SK-N-MC (cell line): ENCODE measurements at regions not wholly inside any gene's neighbourhood (a gene's known extent, or its start where the extent isn't known, plus 50 kb on each side); places are given as distances from the start of the nearest gene placed in this dataset.

Source experiments
- DNase-seq: peaks from one replicate; pipeline ENCODE4 v3.0.0-alpha.2; 2011; ENCODE audit warnings: low read depth, low spot score
- H3K27ac ChIP-seq: fragments of 200-600 bp; sonication (generic); 2 replicates; pipeline ENCODE4 v1.5.1; 2016; ENCODE audit warnings: mixed run types
- H3K36me3 ChIP-seq: fragments of 200-600 bp; sonication (generic); 2 replicates; pipeline ENCODE4 v1.6.1; 2017; ENCODE audit warnings: antibody characterized with exemption, low read length, mixed read lengths; ENCODE audit not compliant: insufficient read depth
- H3K4me3 ChIP-seq: fragments of 200-600 bp; sonication (generic); 2 replicates; pipeline ENCODE4 v1.5.1; 2016
- H3K9ac ChIP-seq: fragments of 200-600 bp; sonication (generic); 2 replicates; pipeline ENCODE4 v1.8.0; 2017; ENCODE audit warnings: mixed run types, mixed read lengths; ENCODE audit not compliant: insufficient read length
- H3K9me3 ChIP-seq: fragments of 200-600 bp; sonication (generic); 2 replicates; pipeline ENCODE4 v1.6.1; 2017; ENCODE audit warnings: low read depth, mild to moderate bottlenecking, antibody characterized with exemption, low read length, moderate library complexity, mixed read lengths
- EZH2 ChIP-seq: fragments of 200-600 bp; sonication (generic); IDR thresholded peaks from one replicate; pipeline ENCODE4 v1.6.1; 2017; ENCODE audit warnings: antibody characterized with exemption
- FOXP2 ChIP-seq: optimal IDR thresholded peaks from 2 replicates; pipeline ENCODE3; 2011; ENCODE audit warnings: mild to moderate bottlenecking, moderate library complexity; ENCODE audit not compliant: insufficient read depth; ENCODE audit errors: extremely low read length, control extremely low read depth
- POLR2AphosphoS5 ChIP-seq: IDR thresholded peaks from 2 replicates; pipeline ENCODE4 v1.6.1; 2012; ENCODE audit warnings: mild to moderate bottlenecking, low read depth, low read length, borderline replicate concordance

DNA sequence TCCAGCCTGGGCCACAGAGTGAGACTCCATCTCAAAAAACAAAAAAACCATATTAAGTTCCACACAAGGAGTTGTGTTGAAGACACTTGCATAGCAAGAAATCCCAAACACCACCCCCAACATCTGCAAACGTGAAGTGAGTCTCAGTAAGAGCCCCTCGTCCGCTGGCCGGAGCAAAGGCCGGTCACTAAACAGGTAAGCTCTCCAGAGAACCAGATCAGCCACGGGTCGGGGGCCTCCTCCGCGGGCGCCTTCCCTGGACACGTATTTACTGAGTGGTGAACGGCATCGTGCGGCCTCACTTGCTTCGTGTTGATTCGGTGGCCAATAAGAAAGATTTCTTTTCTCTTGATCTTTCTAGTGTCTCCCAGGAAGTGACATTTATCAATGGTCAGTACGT is 93.6 kb downstream of the MRPL36 start:
- DNase-seq = no peak
- Histone ChIP-seq H3K27ac (no peak overlapping the region), H3K9me3 (no peaks in the 10 kb centered on the region), H3K36me3 (no peaks in the 10 kb centered on the region), H3K4me3 (no peak overlapping the region), H3K9ac (no peak overlapping the region)
- TF ChIP-seq EZH2 = no peak
- TF ChIP-seq POLR2AphosphoS5 = no peak
- TF ChIP-seq FOXP2 = no peak

DNA sequence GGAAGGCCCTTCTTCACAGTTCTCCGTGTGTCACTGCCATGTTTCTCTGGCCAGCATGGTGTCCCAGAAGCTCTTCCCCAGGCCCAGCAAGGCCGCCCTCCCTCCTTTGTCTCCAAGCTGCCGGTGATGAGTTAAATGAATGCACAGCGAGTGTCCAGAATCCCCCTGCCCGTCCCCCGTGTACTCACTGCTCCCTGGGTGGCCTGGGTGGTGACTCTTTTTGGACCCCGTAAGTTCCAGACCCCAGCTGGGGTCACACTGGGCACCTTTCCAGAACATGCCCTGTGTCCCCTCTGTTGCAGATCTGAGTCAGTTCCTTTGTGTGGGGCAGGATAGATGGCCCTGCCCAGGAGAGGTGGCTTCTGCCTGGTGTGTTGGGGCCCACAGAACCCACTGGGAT is 95.0 kb downstream of the MRPL36 start:
- H3K9me3 ChIP-seq = no peaks in the 10 kb centered on the region
- no peak overlapping the region for H3K9ac ChIP-seq
- DNase-seq = no peak
- no peaks in the 10 kb centered on the region for H3K36me3 ChIP-seq
- H3K4me3 ChIP-seq = no peak overlapping the region
- TF ChIP-seq POLR2AphosphoS5 (no peak), EZH2 (no peak), FOXP2 (no peak)
- no peak overlapping the region for H3K27ac ChIP-seq

DNA sequence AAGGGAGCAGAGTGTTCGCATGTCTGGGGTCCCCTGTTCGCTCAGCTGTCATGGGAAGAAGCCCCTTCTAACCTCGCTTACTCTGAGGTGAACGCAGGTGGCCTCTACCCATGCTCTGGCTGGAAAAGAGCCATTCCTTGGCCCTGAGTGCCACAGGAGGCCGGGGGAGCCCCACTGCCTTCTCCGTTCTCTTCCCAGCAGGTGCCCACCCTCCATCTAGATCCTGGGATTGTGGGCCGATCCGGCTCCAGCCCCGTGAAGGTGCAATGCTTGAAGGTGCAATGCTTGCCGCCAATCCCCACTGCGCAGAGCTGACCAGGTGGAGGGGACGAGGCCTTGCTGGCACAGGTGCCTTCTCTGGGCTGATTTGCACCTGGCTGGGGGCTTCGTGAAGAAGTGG is 95.4 kb downstream of the MRPL36 start:
- H3K27ac ChIP-seq = no peak overlapping the region
- no peaks in the 10 kb centered on the region for H3K36me3 ChIP-seq
- no peak for TF ChIP-seq POLR2AphosphoS5
- TF ChIP-seq FOXP2 = no peak
- no peak for TF ChIP-seq EZH2
- no peak overlapping the region for H3K4me3 ChIP-seq
- no peak overlapping the region for H3K9ac ChIP-seq
- no peak for DNase-seq
- no peaks in the 10 kb centered on the region for H3K9me3 ChIP-seq

DNA sequence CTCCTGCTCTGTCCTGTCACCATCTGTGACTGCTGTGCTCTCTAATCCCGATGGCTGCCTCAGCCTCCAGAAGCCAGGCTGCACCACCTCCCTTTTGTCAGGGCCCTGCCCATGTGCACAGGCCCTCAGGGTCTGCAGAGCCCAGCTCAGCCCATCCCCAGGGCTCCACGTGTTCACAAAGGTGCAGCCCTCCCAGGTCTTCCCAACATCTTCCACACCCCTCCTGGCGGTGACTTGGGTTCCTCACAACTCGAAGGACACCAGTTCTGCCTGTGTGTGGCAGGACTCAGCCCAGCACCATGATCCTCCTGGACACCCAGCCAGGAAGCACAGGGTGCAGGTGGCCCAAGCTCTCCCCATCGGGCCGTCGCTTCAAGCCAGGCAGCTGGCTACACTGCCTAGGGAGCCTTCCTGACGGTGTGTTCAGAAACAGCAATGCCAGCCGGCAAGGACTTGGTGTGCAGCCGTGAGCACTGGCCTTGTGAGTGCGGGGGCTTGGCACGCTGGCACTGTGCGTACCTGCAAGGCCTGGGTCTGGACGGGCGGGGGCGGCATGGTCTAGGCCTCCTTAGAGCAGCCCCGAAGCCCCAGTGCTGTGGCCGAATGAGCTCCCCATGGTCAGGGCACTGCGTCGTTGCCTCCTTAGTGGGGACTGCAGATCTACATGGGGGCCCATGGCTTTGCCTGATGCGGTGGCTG is 96.1 kb downstream of the MRPL36 start:
- Histone ChIP-seq H3K36me3 (no peaks in the 10 kb centered on the region), H3K9ac (no peak overlapping the region), H3K4me3 (no peak overlapping the region), H3K27ac (no peak overlapping the region), H3K9me3 (no peaks in the 10 kb centered on the region)
- TF ChIP-seq POLR2AphosphoS5 = no peak
- TF ChIP-seq FOXP2 = no peak
- TF ChIP-seq EZH2 = no peak
- DNase-seq = no peak

DNA sequence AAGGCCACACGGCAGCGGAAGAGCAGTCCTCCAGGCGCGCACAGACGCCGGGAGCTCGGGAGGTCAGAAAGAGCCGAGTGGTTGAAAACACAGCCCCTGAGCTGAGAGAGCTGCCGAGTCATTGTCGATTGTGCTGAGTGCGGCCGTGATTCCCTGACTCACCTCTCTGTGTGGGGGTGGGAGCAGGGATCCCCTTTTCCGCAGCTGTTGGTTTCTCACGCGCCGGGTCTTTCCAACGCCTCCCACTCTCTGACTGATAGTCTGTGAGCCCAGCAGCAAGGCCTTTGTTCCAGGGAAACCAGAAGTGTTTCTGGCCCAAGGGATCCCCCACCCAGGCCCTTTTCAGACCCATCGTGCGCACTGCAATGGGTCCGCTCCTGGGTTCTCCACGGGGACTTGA is 97.3 kb downstream of the MRPL36 start:
- TF ChIP-seq POLR2AphosphoS5 (no peak), FOXP2 (no peak), EZH2 (no peak)
- DNase-seq = no peak

DNA sequence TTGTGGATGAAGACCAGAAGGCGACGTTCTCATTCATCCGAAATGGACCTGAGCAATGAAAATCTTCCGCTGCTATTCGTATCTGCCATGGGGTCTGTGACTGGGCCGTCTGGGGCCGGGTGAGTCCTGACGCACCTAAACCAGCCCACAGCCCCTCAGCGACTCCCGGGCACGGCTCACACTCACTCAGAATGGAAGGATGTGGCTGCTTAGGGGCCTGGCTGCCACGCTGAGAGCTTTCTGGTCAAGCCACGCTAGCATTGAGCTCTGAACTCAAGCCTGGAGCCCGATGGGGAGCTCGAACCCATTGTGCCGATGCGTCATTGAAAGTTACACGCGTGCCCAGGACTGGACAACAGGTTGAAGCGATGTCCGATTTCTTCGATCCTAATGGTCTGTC is 97.8 kb downstream of the MRPL36 start:
- no peak for TF ChIP-seq FOXP2
- H3K36me3 ChIP-seq = no peaks in the 10 kb centered on the region
- DNase-seq = no peak
- H3K4me3 ChIP-seq = no peak overlapping the region
- no peak overlapping the region for H3K27ac ChIP-seq
- H3K9ac ChIP-seq = no peak overlapping the region
- H3K9me3 ChIP-seq = no peaks in the 10 kb centered on the region

More for the DNA sequence above, 97.3 kb downstream of the MRPL36 start:
- Histone ChIP-seq H3K9me3 (no peaks in the 10 kb centered on the region), H3K36me3 (no peaks in the 10 kb centered on the region), H3K9ac (no peak overlapping the region), H3K4me3 (no peak overlapping the region), H3K27ac (no peak overlapping the region)

DNA sequence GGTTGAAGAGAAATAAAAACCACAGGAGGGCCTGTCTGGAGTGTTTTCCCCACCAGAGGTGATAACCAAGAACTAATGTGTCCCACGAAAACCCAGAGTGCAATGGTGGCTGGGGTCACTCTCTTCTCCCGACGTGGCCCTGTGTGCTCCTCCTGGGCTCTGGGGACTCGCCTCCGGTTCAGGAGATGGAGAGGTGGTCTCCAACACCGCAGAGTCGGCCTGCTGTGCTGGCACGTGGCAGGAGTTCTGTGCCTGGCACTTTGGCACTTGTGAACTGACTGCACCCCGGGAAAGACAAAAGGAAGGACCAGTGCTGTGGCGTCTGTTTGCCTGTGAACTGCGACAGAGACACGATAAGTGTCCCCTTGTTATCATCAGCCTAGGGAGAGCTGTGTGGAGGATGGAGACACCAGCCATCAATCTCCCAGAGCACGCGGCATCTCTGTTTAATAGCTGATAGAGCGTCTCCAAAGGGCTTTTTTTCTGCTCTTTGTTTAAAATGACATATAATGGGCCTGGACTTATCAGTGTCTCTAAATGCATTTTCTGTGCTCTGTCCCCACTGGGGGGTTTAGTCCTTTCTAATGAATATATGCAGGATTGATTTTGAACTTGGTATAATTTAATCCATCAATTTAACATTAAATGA is 98.3 kb downstream of the MRPL36 start:
- H3K27ac ChIP-seq = no peak overlapping the region
- H3K36me3 ChIP-seq = no peaks in the 10 kb centered on the region
- no peaks in the 10 kb centered on the region for H3K9me3 ChIP-seq
- no peak overlapping the region for H3K9ac ChIP-seq
- H3K4me3 ChIP-seq = no peak overlapping the region
- no peak for DNase-seq
- TF ChIP-seq POLR2AphosphoS5 (no peak), FOXP2 (no peak), EZH2 (no peak)

DNA sequence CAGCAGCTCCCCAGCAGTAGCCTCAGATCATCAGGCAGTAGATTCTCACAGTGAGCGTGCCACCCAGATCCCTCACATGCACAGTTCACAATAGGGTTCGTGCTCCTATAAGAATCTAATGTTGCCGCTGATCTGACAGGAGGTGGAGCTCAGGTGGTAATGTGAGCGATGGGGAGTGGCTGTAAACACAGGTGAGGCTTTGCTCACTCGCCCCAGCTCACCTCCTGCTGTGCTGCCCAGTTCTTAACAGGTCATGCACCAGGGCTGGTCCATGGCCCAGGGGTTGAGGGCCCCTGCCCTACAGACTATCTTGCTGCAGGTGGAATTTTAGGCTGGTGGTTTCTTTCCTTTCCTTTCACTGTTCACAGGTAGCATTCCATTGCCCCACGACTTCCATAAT is 100.2 kb downstream of the MRPL36 start:
- DNase-seq = no peak
- Histone ChIP-seq H3K9me3 (no peaks in the 10 kb centered on the region), H3K36me3 (no peaks in the 10 kb centered on the region), H3K9ac (no peak overlapping the region), H3K27ac (no peak overlapping the region), H3K4me3 (no peak overlapping the region)
- no peak for TF ChIP-seq EZH2
- no peak for TF ChIP-seq FOXP2
- TF ChIP-seq POLR2AphosphoS5 = no peak
